HG03097 (cell line): ENCODE measurements at regions not wholly inside any gene's neighbourhood (a gene's known extent, or its start where the extent isn't known, plus 50 kb on each side); places are given as distances from the start of the nearest gene placed in this dataset.

Experiments
- ATAC-seq: cut with Tn5 transposase; IDR thresholded peaks from one replicate; pipeline ENCODE4 v1.9.1; 2021; ENCODE audit not compliant: unreplicated experiment, low FRiP score

DNA sequence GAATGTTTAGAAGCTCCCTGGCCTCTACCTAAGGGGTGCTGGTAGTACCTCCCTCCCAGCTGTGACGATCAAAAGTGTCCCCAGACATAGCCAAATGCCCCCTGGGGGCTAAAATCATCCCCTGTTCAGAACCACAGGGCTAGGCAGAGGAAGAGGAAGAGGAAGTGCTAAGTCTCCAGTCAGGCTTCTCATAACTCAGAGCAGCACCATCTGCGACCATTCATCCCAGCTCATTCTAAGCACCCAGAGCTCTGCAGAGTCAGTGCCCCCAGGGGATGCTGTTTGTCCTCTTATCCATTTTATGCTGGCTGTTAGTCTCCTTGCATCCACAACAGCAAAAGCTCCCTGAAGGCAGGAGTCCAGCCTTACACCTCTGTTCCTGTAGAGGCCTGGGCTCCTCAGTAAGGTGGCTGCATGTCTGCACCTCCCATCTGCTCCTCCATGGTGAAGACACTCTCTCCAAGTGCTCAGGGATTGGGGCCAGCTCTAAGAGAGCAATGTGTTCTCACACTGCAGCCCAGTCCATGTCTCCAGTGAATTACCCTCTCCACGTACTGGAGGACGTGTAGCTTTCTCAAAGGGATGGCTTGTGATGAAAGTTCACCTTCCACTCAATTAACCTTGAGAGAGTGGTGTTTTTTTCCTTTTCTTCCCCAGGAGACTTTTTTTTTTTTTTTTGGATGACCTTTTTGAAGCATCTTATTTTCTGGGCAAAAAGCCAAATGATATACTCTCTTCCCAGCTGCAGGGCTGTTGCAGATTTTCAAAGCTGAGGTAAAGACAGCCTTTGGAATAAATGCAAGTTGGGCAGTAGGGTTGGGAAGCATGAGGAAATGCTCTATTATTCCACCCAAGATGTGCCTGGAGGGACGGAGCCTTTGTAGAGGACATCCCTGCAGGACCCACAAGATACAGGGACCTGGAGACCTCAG lies 158.9 kb upstream of the SLC14A2 start:
- no peak for ATAC-seq

DNA sequence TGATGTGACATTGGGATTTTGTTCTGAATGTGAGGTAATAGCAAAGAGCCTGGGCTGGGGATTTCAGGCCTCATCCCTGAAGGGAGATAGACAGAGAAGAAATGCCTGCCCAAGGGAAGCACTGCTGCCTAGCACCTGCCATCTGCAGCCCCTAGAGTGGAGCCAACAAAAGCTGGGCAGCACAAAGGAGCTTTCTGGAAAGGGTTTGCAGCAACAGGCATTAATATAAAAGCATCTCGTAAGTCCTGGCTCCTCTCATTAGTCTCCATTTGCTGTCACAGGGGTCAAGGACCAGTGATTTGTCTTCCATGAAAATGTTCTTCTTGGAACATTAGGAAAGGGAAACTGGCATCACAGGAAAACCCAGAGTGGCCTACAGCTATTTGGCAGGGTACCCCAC lies 157.2 kb upstream of the SLC14A2 start:
- no peak for ATAC-seq

DNA sequence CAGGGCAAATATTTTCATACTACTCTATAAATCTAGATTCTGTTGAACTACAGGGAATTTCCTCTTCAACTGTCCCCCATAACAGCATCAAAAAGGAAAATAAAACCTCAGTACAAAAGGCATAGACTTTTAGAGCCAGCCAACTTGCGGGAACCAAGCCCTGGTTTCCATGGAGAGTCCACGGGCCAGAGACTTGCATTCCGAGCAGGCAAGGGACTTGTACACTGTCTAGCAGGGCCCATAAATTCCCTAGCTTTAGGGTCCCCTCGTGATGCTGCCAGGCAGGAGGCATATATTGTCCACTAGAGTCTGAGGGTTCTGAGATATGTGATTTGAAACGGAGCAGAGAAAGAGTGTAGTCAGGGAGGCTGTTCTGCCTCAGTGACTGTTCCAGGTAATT lies 153.1 kb upstream of the SLC14A2 start:
- ATAC-seq = no peak

DNA sequence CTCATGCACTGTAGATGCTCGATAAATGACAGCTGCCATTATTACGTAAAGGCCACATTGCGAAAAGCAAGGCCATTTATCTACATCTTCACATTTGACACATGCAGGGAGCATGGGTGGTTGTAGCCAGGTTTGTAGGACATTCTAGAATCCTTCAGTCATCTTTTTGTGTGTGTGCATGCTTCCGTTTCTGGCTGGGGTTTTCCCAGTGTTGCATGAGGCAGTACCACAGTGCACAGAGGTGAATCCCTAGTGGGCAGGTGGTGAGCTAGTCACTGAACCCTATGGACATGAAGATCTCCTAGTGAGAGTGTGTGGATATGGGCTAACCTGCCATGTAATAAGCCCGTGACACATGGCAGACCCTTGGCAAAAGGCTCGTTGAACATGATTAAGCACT lies 151.8 kb upstream of the SLC14A2 start:
- no peak for ATAC-seq

DNA sequence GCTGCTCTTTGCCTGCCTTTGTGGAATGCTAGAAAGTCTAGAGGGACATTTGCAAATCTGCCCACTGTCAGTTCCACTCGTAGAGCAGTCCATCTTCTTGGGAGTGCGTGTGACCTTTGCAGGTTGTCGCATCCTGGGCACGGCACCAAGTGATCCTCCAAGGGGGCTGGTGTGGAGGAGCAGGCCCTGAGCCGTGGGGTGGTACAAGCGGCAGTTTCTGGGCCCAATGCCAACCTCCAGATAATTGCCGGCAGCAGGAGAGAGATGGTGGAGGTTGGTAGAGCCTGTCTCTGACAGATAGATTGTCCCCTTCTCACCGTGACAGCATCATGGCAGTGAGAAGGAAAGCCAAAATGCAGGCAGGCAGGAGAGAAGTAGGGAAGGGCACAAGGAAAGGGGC lies 150.7 kb upstream of the SLC14A2 start:
- no peak for ATAC-seq

DNA sequence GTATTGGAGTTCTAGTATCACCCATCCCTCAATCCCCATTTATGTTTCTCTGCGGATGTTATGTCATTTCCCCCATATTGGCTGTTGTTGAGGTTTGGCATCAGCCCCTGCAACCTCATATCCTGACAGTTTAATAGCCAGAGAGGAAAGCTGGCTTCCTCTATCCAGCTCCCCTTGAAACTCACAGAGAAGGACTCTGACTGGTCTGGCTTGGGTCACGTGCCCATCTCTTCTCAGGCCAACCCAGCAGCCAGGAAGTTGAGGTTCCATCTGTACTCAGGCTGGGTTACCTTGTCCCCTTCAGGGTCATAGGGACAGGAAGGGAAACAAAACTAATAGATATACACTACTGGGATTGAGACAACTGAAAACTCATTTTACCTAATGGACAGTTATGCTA lies 148.0 kb upstream of the SLC14A2 start:
- no peak for ATAC-seq

DNA sequence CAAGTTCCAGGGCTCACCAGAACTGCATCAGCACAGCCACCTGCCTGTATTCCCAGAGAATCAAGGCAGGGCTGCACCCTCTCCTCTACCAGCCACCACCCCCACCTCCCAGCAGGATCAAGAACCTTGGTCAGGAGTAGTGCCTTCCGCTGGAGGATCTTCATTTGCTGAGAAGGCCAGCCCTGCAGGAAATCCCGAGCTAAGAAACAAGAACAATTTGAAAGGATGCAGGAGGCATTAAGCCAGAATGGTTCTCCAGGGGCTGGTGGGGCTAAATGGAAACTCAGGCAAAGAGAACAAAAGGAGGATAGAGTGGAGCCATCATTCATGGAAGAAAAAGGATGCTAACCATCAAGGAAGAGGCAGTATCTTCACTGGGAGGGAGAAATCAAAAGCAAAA lies 147.3 kb upstream of the SLC14A2 start:
- ATAC-seq = no peak

DNA sequence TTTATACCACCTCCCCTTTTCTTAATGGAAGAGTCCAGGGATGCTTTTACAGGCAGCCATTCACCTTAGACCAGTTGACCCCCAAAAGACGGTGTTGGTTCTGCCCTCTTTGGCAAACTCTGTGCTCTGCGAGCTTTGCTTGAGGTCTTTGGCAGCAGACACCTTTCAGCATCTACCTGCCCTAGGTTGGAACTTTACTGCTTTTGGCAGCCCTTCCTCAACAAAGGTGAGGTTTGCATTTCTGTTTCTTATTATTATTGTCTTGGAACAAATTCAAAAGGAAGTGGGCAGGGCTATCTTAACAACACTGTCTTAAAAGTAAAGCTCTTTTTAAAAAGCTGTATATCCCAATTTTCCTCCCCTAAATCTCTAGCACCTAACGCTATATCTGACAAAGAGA lies 136.4 kb upstream of the SLC14A2 start:
- no peak for ATAC-seq

DNA sequence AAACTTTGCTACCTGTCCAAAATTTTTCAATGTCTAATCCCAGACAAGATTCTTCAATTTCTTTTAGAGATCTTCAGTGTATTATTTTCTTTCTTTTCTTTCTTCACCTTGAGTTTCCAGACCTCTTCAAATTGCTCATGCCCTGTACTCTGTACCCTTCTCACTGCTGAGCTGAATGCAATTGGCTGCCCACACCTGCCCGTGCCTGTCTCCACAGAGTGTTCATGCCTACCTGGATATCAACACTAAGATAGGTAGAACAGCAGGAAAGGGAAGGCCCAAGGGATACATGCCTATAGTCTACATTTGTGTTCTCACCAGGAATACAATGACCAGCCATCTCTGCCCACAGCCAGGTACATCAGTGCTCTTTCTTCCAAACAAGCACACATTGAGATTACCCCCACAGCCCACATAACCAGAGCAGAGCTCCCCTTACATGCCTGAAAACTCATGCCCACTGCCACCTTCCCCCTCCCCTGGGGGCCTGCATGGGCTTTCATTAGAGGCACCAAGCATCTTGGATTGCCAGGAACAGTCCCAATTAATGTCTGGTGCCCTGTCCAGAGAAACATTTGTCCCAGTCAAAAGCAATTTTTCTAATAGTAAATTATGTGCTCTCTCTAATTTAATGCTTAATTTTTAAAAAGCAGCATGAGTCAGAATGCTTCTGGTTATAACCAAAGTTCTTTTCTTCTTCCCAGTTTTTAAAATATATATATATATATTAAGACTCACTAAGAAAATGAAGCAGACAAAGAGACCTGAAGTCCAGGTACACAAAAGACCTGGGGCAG lies 134.9 kb upstream of the SLC14A2 start:
- no peak for ATAC-seq

DNA sequence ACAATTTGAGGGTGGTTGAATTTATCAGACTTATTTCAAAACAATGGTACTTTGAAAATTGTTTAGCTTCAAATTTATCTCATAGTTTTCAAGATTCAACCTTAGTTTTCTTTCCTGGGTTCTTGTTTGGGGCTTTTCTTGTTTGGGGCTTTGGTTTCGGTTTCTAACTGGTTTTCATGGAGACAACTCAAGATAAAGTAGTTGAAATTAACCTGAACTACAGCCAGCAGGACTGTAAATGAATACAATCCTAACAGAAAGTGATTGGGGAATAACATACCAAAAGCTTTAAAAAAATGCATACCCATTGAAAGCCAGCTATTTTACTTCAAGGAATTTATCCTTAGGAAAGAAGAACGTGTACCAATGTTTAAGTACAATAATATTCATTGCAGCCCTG lies 133.5 kb upstream of the SLC14A2 start:
- no peak for ATAC-seq

DNA sequence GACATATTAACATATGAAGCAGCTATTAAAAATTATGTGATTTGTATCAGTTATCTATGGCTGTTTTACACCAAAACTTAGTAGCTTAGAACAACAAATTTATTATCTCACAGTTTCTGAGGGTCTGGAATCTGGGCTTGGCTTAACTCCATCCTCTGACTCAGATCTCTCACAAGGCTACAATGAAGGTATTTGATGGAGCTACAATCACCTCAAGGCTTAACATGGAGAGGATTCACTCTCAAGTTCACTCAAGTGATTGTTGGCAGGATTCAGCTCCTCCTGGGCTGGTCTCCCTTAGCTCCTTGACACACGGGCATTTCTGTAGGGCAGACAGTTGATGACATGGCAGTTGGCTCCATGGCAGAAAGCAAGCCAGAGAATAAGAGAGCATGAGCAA lies 133.0 kb upstream of the SLC14A2 start:
- ATAC-seq = no peak

DNA sequence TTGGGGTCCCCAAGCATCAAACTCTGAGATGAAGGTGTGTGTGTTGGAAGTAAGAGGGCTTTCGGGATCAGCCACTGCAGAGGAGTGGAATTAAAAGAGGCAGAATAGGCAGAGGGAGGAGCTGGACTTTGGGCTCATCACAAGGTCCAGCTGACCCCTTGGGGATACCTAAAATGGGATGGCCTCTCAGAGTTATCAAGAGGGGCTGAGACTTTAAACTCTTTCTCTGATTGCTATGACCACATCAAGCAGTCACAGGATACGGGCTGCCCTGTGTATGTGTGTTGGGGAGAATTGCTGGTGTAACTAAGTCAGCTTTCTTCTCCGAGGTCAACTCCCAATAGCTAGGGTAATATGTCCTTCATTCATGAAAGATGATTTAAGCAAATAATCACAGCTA lies 127.7 kb upstream of the SLC14A2 start:
- no peak for ATAC-seq

DNA sequence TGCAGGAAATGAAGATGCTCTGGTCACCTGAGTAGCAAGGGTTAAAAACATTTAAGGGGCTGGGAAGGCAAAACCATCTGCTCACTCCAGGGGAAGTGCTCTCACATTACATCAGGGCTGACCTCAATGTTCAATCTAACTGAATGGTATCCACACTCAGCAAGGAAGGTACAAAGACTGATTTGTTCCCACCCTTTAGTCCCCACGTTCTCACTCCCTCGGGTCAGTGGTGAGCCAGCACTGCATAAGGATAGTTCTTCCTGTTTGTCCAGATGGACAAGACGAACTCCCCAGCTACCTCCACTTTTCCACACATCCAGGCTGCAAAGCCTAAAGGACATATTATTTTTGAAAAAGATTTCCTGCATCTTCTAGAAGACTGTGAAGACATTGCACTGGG lies 126.6 kb upstream of the SLC14A2 start:
- no peak for ATAC-seq

DNA sequence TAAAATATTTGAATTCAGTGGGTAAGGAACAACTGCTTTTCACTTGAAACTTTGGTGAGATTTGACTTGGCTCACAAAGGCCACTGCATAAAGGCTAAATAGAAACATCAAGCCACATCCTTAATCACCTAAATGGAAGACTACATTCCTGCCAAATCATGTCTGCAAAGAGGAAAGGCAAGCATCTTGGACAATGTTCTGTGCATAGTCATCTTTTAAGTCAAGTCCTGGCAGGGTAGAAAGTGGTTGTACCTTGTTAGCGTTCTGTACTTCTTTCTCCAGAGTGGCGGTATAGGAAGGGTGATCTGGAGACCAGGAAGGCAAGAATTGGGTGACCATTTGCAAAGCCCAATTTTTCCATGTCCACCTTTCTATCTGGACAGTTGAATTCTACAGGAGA lies 121.4 kb upstream of the SLC14A2 start:
- no peak for ATAC-seq

DNA sequence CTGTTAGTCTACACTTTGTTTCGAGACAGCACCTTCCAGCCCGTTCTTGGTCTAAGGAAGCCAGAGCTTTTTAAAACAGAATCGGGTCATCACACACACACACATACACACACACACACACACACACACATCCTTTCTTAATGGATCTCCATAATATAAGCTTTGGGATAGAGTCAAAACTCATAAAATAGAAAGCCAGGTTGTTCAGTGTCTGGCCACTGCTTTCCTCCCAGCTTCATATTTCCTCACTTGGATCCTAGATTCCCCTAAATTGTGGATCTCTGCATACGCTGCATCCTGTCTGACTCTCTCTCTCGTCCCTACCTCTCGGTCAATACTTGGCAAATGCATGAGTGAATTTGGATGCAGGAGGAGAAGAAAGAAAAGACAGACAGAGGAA lies 120.5 kb upstream of the SLC14A2 start:
- no peak for ATAC-seq

DNA sequence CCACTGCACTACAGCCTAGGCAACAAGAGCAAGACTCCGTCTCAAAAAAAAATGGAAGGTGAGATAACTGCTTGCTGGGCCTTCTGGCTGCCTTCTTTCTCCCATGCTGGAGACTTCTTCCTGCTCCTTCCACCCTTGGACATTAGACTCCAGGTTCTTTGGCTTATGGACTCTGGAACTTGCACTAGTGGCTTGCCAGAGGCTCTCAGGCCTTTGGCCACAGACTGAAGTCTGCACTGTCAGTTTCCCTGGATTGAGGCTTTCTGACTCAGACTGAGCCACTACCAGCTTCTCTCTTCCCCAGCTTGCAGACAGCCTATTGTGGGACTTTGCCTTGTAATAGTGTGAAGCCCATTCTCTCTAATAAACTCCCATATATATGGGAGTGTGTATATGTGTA lies 118.5 kb upstream of the SLC14A2 start:
- no peak for ATAC-seq

DNA sequence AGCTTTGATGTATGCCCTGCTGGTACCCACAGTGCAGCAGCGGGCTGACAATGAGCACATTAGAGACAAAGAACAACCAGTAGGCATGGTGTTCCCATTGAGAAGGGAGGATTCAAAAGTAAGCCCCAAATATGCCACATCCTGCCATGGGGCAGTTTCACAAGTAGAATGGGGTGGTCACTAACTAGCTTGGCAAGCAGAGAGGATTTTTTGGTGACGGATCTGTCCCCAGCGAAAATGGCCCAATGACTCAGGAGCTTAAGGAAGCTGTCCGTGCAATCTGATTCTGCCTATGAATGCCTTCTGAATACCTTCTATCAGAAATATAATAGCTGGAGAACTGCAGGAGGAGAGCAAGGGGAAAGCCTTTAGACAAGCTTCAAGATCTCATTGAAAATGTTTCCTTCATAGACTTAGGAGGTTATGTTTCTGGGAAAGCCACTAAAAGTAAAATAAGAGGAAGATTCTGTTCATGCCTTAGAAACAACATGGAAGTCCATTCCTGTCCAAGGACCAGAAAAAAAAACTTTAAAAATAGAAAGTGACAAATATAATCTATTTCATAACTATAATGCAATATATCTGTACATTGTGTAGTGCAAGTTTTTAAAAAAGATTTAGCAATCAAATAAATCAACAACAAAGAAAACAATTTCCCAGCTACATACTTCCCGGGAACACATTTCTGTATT lies 117.5 kb upstream of the SLC14A2 start:
- no peak for ATAC-seq

DNA sequence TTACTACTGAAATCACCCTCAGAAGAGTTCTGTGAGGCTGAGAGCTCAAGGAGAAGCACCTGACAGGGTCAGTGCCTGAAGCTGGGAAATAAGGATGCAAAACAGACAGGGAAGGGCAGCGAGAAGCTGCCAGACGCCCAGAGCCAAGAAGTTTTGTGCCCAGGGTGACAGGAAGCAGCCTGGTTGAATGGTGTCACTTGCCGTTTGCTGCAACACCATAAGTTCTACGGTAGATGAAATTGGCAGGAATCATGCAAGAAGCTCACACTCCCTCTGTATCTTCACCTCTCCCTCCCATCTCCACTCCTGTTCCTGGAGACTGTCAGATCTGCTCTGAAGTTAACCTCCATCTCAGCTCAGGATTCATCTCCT lies 117.0 kb upstream of the SLC14A2 start:
- no peak for ATAC-seq

DNA sequence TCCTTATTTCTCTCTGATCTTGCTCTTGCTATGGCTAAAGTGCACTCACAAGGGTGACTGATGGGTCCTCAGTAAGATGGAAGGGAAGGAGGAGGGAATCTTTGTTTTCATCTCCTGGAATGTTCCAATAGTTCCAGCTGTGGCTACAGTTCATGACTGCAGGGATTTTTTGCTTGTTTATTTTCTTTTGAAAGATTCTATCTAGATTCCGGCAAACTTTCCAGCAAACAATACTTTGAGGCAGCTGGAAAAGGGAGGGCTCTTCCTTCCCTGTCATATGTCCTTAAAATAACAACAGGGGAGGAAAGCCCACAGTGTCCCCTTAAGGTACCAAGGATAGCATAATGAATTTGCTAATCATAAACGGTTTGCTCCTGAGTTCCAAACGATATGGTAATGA lies 111.3 kb upstream of the SLC14A2 start:
- no peak for ATAC-seq

DNA sequence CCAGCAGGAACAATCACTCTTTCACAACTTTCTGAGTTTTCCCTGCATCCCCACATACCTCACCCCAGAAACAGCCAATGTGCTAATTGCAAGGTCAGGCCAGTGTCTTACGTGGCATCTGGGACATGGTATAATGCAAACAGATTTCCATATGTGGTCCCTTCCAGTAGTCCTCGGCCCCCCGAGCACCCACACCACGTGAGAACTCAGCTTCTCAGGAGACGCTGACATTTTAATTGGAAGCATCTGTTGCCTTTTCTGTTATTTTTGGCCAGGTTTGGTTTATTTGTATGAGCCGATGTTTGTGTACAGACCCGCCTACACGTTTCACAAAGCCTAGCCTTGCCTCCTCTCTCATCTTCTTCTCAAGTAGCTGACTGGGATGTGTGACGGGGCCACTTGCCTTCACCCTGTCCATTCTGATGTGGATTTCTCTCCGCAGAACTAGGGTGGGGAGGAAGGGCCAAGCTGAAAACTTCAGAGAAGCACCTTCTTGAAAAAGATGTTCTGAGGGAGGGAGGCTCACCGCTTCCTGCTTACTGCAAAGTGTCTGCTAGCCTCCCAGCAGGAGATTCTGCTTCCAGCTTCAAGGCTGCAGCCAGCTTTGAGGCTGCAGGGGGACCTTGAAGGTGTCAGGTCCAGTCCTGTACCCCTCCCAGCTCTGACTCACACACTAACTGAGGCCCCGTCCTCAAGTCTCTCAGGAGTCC lies 109.6 kb upstream of the SLC14A2 start:
- ATAC-seq = no peak

DNA sequence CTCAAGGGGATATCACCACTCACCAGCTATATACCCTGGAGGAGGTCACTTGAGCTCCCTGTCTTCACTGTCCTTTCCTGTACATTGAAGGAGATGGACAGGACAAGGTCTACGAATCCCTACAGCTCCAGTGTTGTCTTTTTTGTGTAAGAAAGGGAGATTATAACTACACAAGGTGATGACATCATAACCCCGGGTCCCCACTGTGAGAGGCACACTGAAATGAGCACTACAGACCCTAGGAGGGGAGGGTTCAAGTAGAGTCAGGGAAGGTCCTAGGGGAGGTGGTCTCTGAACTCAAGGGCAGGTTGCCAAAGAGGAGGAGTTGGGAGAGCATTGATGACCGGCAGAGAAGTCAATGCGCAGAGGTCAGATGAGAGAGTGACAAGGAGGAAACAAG lies 108.3 kb upstream of the SLC14A2 start:
- no peak for ATAC-seq
